Neural crest cell (in vitro differentiated cells): ENCODE measurements at regions not wholly inside any gene's neighbourhood (a gene's known extent, or its start where the extent isn't known, plus 50 kb on each side); places are given as distances from the start of the nearest gene placed in this dataset.

ENCODE experiments used
- DNase-seq: peaks from one replicate; pipeline ENCODE4 v3.0.0; 2021; ENCODE audit warnings: low read depth, mixed read lengths, low spot score
- H3K27ac Mint-ChIP-seq: one replicate; pipeline ENCODE4 v1.8.0; 2021; ENCODE audit warnings: mild to moderate bottlenecking, mixed read lengths; ENCODE audit not compliant: unreplicated experiment
- H3K27me3 Mint-ChIP-seq: 2 replicates; pipeline ENCODE4 v1.8.0; 2021; ENCODE audit warnings: low read depth, mild to moderate bottlenecking, mixed read lengths
- H3K36me3 Mint-ChIP-seq: 2 replicates; pipeline ENCODE4 v1.8.0; 2021; ENCODE audit warnings: low read depth, mild to moderate bottlenecking, mixed read lengths
- H3K4me1 Mint-ChIP-seq: 2 replicates; pipeline ENCODE4 v1.8.0; 2021; ENCODE audit warnings: mixed read lengths
- H3K4me3 Mint-ChIP-seq: one replicate; pipeline ENCODE4 v1.8.0; 2021; ENCODE audit warnings: mild to moderate bottlenecking, mixed read lengths
- H3K9me3 Mint-ChIP-seq: 2 replicates; pipeline ENCODE4 v1.8.0; 2021; ENCODE audit warnings: mixed read lengths
- CTCF ChIP-seq: fragments of 200-600 bp; sonication (generic); conservative IDR thresholded peaks from 2 replicates; pipeline ENCODE4 v1.5.0; 2021; ENCODE audit warnings: antibody characterized with exemption, mild to moderate bottlenecking

- no peak for TF ChIP-seq CTCF
- no peaks in the 10 kb centered on the region for H3K36me3 Mint-ChIP-seq
- no peak overlapping the region for H3K27ac Mint-ChIP-seq
- DNase-seq = no peak
- no peaks in the 10 kb centered on the region for H3K27me3 Mint-ChIP-seq
- H3K4me1 Mint-ChIP-seq = no peaks in the 10 kb centered on the region
- no peak overlapping the region for H3K4me3 Mint-ChIP-seq
- peaks cover 6% of the 10 kb centered on the region for H3K9me3 Mint-ChIP-seq
Observed at GRCh38 chr3:116905794-116906193, 196.2 kb downstream of the TUSC7 start.

GRCh38 chr3:116912116-116912515 is 202.5 kb downstream of the TUSC7 start:
- no peaks in the 10 kb centered on the region for H3K36me3 Mint-ChIP-seq
- no peak for DNase-seq
- no peaks in the 10 kb centered on the region for H3K4me1 Mint-ChIP-seq
- H3K27me3 Mint-ChIP-seq = no peaks in the 10 kb centered on the region
- no peak for TF ChIP-seq CTCF
- H3K4me3 Mint-ChIP-seq = no peak overlapping the region
- H3K27ac Mint-ChIP-seq = no peak overlapping the region
- peaks cover 6% of the 10 kb centered on the region for H3K9me3 Mint-ChIP-seq

- no peaks in the 10 kb centered on the region for H3K4me1 Mint-ChIP-seq
- TF ChIP-seq CTCF = no peak
- H3K9me3 Mint-ChIP-seq = no peaks in the 10 kb centered on the region
- no peak for DNase-seq
- H3K27ac Mint-ChIP-seq = no peak overlapping the region
- H3K36me3 Mint-ChIP-seq = no peaks in the 10 kb centered on the region
- H3K27me3 Mint-ChIP-seq = no peaks in the 10 kb centered on the region
- no peak overlapping the region for H3K4me3 Mint-ChIP-seq
Observed at GRCh38 chr3:116914004-116914403, 204.4 kb downstream of the TUSC7 start.

GRCh38 chr3:116916836-116917235 is 207.3 kb downstream of the TUSC7 start:
- no peaks in the 10 kb centered on the region for H3K36me3 Mint-ChIP-seq
- no peak overlapping the region for H3K27ac Mint-ChIP-seq
- H3K27me3 Mint-ChIP-seq = no peaks in the 10 kb centered on the region
- peaks cover 8% of the 10 kb centered on the region for H3K4me1 Mint-ChIP-seq
- TF ChIP-seq CTCF = no peak
- no peak overlapping the region for H3K4me3 Mint-ChIP-seq
- DNase-seq = no peak
- no peaks in the 10 kb centered on the region for H3K9me3 Mint-ChIP-seq

GRCh38 chr3:116920826-116921610 is 211.4 kb downstream of the TUSC7 start:
- Mint-ChIP-seq H3K9me3 (peaks cover 8% of the 10 kb centered on the region), H3K4me3 (no peak overlapping the region), H3K36me3 (peaks cover 7% of the 10 kb centered on the region), H3K27ac (no peak overlapping the region), H3K27me3 (no peaks in the 10 kb centered on the region), H3K4me1 (peaks cover 8% of the 10 kb centered on the region)
- DNase-seq = no peak
- no peak for TF ChIP-seq CTCF
